Fibroblast of skin of scalp (primary cell): ENCODE measurements at regions not wholly inside any gene's neighbourhood (a gene's known extent, or its start where the extent isn't known, plus 50 kb on each side); places are given as distances from the start of the nearest gene placed in this dataset.
"Not testable (repeated sequence)": the region's sequence is repeated elsewhere in the genome, so short reads cannot be mapped to it uniquely, and the experiment has no call there.

Experiments used
- DNase-seq: peaks from one replicate; pipeline ENCODE4 v3.0.0-alpha.2; 2013

DNA sequence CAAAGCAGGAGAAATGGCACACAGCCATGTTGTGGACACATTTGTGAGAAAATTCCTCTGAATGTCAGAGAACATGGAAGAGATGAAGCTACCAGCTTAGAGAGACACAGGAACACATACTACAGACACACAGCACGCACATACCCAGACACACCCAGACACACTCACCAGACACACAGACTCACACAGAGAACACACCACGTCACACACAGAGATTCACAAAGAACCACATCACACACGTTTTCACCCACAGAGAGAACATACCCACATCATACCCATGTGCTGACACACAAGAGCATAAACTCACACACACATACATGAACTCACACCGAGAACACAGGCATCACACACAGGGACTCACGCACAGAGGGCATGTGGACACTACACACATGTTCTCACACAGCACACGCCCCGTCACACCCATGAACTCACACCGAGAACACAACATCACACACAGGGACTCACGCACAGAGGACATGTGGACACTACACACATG lies 124.9 kb downstream of the METRNL start:
- DNase-seq = no peak

DNA sequence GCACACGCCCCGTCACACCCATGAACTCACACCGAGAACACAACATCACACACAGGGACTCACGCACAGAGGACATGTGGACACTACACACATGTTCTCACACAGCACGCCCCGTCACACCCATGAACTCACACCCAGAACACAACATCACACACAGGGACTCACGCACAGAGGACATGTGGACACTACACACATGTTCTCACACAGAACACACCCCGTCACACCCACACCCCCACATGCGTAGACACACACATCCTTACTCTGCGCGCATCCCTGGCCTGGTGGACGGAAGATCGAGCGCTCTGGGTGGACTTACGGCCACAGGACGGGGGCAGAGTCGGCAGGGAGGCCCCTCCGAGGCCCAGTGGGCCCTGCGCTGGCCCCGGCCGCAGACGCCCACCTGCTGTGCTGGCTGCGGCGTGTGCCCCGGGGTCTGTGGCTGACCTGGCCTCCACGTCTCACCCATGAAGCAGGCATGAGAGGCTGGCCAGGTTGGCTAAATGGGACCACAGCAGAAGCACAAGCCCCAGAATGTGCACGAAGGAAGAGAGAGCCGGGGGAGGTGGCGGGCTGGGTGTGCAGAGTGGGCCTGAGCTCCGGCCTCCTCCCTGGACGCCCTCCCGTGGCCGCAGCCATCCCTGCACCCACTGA lies 125.5 kb downstream of the METRNL start:
- not testable (repeated sequence) for DNase-seq

DNA sequence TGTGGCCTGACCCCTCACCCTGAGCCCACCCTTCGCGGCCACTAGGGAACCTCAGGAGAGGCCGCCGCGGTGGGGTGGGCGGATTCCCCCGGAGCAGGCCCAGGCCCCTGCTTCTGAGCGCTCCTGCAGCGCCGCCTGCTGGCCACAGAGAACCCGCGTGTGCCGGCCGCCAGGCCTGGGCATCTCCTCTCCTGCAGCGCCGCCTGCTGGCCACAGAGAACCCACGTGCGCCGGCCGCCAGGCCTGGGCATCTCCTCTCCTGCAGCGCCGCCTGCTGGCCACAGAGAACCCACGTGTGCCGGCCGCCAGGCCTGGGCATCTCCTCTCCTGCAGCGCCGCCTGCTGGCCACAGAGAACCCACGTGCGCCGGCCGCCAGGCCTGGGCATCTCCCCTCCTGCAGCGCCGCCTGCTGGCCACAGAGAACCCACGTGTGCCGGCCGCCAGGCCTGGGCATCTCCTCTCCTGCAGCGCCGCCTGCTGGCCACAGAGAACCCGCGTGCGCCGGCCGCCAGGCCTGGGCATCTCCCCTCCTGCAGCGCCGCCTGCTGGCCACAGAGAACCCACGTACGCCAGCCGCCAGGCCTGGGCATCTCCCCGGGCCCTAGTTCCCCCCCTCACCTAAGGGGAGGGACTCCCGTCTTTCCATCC lies 126.1 kb downstream of the METRNL start:
- peak; percentile 49 for DNase-seq

DNA sequence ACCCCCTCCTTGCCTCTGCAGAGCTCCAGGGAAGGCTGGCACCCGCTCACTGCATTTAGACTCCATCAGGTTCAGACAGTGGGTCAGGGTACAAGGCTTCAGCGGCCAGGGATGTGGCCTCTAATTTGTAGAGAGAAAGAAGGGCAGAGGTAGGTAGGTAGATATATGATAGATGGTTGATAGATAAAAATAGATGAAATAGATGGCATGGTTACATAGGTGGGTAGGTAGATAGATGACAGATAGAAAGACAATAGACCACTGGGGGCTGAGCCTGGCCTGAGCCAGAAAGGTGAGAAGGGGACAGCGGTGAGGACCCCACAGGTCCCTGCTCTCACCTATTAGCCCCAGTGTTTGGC lies 126.6 kb downstream of the METRNL start:
- DNase-seq = not testable (repeated sequence)

DNA sequence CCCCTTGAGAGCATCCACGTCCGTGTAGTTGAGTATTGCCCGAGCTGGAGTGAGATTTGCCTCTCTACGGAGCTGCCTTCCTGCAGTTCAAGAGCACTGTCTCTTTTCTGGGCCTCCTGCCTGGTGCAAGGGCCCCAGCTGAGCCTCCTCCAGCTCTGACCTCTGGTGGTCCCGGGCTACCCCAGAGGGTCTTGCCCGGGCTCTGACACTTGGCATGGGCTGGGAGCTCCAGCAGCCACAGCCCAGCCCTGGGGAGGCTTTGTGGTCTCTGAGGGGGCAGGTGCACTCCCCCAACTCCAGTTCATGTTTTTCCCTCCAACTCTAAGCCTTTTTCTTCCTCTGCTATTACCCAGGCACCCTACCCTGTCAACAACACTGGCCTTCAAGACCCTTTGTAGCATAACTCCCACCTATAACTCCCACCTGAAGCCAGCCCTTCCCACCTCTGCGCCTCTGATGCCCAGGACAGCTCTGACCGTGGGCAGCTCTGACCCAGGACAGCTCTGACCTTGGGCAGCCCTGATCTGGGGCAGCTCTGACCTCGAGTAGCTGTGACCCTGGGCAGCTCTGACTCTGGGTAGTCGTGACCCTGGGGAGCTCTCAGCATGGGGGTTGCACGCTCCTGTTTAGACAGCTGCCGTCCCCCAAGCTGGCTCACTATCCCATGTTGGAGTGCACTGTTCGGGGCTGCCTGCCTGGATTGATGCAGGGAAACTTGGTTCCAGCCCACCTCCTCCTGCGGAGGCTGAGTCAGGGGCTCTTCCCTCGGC lies 127.6 kb downstream of the METRNL start:
- DNase-seq = not testable (repeated sequence)

DNA sequence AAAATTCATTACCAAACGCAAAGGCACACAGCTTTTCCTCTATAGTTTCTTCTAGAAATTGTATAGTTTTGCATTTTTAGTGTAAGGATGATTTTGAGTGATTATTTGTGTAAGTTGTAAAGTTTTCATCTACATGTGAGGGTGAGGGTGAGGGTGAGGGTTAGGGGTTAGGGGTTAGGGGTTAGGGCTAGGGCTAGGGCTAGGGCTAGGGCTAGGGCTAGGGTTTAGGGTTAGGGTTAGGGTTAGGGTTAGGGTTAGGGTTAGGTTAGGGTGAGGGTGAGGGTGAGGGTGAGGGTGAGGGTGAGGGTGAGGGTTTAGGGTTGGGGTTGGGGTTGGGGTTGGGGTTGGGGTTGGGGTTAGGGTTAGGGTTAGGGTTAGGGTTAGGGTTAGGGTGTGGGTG lies 167.6 kb downstream of the METRNL start:
- DNase-seq = not testable (repeated sequence)
